ENCODE measurements at regions not wholly inside any gene's neighbourhood (a gene's known extent, or its start where the extent isn't known, plus 50 kb on each side); places are given as distances from the start of the nearest gene placed in this dataset.

DNA sequence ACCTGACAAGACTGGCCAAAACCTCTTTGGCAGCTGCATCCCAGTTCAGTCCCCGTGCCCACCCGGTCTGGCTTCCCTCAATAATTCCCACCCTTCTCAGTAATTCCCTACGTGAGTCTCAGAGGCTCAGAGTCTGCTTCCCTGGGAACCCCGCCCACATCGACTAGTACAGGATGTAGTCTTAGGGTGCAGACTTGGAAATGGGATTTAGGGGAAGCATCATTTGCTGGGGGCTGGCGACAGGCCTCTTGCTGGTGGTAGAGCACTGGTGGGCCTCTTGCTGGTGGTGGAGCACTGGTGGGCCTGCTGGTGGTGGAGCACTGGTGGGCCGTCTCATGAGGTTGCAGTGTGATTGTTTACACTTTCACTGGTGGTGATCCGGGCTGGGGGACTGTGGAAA is 199.5 kb upstream of the B3GAT1 start:
- no peak for DNase-seq

DNA sequence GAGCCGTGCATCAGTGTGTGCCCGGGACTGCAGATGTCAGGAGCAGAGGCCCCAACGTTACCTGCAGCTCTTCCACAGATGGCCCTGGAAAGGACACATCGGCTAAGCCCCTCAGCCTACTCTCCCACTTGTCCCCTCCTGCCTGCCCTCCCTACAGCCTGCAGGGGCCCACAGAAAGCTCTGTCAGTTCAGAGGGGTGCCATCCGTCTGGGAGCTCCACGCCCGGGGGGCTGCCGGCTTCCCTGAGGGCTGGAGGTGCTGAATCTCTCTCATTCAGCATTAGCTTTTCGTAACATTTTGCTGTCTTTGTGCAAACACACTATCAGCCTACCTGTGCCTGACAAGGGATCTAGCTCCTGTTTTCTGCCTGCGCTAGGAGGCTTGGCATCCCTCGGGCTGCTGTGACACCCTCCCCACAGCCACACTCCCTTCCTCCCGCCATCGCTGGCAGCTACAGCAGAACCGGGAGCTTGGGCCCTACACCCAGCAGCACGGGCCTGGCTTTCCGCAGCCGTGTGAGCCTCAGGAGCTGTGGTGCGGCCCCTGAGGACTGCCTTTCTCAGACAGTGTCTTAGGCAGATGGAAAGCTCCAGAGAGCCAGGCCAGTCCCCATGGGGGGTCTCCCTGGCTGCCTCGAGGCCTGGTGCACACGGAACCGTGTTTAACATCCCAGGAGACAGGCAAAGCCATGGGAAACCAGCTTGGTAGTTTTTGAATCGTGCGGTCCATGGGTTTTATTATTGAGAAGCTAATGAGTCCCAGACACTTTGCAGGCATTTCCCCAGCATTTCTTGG is 198.3 kb upstream of the B3GAT1 start:
- DNase-seq: no peak

DNA sequence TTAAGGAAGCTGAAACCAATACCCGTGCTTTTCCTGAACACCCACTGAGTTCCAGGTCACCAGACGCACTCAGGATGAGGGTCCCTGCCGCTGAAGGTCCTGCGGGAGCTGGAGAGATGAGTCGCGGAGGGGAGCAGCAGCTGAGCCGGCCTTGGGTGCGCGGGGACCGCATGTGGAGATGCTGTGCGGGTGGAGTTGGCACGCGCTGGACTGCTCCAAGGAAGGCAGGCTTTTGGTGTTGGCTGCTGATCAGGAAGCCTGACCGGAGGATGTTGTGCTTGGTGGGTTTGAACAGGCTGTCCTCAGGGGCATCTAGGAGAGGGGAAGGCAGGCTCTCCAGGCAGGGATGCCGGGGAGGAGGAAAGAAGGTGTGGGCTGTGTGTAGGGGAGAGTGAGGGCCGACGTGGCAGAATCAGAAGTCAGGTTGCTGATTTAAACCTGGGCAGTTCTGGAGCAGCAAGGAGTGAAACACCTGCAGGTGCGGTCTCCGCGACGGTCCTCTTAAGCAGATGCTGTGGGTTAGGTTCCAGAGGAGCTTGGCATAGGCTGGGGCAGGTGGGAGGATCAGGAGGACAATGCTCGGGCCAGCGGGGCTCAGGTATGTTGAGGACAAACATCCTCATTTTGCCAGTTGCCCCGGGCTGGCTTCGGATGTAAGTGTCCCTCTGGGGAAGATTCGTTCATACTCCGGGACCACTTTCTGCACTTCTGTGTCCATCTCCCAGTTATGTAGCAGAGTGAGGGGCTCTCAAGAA is 197.5 kb upstream of the B3GAT1 start:
- no peak for DNase-seq

DNA sequence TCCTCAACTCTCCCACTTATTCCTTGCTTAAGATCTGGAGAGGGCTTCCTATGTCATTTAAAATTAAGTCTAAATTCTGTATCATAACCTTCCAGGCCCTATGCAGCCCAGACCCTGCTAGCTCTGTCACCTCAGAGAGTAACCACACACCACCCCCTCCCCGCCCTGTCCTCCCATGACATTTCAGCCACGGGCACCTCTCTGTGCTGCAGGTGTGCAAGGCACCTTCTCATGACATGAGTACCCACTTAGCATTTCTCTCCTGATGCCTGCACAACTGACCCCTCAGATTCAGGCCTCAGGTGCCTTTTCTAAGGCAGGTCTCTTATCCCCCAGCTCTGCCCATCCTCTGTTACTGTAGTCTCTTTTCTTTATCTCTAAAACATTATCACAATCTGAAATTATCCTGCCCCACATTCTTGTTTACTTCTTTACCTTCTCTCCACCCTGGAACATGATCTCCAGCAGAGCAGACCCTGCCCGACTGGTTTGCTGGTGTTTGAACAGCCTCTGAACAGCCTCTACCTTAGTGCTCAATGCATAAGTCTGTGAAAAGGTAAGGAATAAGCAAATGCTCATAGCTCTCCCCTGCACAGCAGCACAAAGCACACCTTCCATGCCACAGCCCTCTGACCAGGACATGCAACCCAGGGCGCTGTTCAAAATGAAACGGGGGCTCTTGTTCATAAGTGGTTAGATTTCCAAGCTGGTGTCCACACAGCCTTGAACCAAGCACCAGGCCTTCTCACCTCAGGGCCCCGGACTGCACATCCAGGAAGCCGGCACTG is 196.1 kb upstream of the B3GAT1 start:
- DNase-seq: no peak

DNA sequence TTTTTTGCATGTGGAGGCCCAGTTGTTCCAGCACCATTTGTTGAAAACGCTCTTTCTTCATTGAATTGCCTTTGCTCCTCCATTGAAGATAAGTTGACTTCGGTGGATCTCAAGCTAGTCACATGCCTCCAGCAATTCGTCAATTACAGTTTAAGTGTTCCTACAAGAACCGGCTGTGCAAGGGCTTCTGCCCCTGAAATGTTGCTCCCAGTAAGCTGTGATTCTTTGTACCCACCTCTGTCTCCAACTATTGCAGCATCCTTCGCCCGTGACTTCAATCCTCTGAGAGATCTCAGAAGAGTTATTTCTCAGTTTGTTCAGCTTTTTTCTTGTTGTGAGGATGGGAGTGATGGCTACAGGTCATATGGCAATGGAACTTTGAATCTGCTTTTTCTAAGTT is 194.2 kb upstream of the B3GAT1 start:
- DNase-seq: no peak

DNA sequence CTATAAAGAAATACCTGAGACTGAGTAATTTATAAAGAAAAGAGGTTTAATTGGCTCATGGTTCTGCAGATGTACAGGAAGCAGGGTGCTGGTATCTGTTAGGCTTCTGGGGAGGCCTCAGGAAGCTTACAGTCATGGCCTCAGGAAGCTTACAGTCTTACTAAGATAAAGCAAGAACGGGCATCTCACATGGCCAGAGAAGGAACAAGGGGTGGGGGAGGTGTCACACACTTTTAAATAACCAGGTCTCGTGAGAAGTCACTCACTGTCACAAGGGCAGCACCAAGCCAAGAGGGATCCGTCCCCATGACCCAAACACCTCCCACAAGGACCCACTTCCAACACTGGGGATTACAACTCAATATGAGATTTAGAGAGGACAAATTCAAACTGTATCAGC is 192.8 kb upstream of the B3GAT1 start:
- no peak for DNase-seq

DNA sequence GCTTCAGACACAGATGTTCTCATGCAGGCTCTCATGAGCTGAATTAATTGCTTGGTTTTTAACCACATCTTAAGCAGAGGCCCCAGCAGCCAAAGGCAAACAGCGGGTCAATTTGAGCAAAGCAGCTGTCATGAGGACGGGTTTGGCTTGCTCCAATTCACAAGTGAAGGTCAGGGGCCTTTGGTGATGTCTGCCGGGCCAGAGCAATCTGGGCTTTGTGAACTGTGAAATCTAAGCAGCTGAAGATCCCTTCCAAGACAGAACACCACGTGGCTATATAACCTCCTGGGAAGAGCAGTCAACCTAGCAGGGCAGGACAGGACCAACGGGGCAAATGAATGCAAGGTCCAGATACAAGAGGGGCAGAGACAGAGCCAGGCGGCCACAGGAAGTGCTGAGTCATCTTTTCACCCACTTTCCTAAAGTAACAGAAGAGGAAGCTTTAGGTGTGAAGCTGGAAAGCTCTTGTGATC is 187.3 kb upstream of the B3GAT1 start:
- no peak for DNase-seq

DNA sequence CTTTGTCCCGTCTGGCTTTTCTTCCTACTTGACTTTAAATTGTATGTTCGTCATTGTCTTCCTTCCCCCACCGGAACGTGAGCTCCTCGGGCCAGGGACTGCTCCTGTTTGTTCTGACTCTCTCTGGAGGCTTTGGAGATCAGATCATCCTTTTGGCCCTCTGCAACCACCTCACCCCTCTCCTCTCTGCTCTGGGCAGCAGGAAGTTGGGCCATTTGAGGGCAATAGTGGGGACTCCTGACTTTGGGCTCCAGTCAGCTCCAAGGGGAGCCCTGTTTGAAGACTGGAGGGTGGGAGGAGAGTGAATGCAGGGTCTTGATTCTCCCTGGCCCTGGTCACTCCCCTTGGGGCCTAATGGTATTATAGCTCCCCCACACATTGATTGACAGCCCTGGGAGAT is 186.3 kb upstream of the B3GAT1 start:
- no peak for DNase-seq

DNA sequence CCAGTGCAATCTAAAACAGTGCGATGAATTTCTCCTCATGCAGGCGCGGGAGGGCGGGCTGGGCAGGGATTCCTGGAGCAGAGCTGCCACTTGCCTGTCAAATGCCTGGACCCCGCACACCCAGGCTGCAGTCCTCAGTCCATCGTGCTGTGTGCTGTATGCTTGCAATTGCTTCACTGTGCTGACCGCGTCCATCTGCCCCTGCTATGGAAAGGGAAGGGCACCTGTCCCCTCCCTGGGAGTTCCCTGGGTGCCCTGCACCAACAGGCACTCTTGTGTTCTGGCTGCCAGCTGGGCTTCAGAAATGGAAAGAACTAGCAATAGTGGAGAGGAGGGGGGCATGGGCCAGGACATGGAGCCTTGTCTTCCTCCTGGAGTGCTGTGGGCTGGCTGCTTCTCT is 185.4 kb upstream of the B3GAT1 start:
- no peak for DNase-seq

DNA sequence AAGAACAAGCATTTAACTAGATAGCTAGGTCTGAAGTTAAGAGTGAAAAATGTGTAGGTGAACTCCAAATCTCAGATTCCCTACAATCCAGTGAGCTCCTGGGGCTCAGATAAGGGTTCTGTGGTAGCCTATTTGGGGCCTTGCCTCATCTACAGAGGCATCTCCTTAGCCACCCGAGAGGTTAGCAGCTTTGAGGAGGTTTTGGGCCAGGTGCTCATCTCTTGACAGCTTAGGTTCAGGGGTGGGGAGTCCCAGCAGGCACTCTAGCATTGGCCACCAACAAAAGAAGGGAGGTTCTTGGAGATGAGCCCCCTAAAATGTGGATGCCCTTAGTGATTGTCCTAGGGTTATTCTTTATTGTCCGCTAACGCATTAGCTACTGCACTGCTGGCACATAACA is 184.4 kb upstream of the B3GAT1 start:
- no peak for DNase-seq

DNA sequence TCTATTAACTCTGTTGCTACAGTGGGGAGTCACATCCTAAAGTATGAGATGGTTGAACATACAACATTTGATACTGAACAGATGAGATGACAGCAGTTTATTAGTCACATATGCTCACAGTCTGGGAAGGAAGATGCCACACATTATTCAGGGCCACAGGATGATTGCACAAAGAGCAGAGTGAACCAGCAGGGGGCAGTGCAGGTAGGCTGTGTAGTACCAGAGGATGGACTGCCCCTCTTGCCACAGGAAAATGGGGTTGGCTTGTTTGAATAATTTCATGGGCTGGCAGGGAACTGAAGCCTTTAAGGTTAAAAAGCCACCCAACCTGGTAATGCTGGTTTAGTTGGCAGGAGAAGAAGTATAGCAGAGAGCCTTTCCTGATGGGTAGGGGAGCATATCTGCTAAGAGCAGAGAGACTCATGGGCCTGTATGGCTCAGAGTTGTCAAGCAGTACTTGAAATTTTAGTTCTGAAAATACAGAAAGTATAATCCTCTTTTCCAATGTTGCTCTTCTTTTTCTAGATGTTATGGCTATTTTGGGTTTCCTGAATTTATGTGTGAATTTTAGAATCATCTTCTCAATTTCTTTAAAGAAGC is 180.4 kb upstream of the B3GAT1 start:
- no peak for DNase-seq

DNA sequence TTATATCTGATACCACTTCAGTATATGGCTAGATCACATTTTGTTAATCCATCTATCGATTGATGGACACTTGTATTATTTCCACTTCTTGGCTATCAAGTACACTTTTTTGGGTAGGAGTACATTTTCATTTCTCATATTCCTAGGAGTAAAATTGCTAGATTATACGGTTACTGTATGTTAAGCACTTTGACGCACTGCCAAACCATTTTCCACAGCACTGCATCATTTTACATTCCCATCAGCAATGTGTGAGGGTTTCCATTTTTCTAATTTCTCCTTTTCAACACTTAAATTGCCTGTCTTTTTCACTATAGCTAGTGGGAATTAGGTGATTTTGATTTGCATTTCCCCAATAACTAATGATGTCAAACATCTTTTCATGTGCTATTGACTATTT is 179.3 kb upstream of the B3GAT1 start:
- DNase-seq: no peak

DNA sequence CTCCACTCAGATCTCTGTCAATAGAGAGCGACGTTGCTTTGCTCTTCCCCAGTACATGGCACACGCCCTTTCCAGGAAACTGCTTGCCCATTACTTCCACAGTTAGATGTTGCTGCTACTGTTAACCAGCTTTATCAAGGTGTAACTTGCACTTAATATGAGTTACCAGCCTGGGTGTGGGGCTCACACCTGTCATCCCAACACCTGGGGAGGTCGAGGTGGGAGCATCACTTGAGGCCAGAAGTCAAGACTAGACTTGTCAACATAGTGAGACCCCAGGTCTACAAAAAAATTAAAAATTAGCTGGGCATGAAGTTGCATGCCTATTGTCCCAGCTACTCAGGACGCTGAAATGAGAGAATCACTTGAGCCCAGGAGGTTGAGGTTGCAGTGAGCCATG is 177.1 kb upstream of the B3GAT1 start:
- DNase-seq: no peak

DNA sequence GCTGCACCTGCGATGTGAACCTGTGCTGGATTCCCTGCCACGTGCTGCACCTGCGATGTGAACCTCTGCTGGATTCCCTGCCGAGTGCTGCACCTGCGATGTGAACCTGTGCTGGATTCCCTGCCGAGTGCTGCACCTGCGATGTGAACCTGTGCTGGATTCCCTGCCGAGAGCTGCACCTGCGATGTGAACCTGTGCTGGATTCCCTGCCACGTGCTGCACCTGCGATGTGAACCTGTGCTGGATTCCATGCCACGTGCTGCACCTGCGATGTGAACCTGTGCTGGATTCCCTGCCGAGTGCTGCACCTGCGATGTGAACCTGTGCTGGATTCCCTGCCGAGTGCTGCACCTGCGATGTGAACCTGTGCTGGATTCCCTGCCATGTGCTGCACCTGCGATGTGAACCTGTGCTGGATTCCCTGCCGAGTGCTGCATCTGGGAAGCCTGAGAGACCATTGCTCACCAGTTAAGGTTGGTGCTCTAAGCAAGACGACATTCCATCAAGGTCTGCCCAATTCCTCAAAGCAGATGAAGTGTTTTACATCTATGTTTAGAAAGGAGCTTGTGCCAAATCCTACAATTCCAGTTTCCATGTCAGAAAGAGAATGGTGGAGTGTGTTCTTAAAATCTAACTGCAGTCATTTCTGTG is 176.5 kb upstream of the B3GAT1 start:
- DNase-seq: peak; percentile 67

DNA sequence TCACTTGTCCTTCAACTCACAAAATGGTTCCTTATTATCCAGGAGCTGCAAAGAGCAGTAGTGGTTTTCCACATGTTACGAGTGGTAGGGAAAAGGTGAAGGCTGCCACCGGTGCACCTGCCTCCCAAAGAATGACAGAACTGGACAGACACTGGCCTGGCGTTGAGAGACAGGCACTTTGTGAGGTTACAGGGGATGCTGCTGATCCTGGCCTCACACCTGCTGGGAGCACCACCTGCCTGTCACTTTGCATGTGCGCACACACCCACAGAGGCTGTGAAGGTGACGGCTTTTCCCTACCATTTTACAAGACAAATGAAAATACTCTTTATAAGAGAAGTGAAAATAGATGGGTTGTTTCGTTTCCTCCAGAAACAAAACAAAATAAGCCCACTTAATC is 175.3 kb upstream of the B3GAT1 start:
- DNase-seq: no peak

DNA sequence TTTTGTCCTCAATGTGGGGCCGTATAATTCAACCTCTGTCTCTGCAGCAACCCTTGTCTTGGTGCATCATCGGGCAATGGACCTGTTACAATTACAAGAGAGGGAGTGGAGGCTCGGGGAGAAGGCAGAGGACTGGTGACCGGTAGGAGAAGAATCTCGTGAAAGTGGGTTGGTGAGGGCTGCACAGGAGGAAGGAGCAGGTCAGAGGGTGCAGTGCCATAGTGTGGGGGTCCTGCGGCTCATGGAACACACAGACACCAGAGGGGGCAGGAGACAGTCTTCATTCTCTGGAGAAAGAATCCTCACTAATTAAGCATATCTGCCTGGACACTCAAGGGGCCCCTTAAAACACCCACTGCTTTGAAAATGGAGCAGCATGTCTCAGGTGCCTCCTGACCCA is 174.7 kb upstream of the B3GAT1 start:
- DNase-seq: no peak

DNA sequence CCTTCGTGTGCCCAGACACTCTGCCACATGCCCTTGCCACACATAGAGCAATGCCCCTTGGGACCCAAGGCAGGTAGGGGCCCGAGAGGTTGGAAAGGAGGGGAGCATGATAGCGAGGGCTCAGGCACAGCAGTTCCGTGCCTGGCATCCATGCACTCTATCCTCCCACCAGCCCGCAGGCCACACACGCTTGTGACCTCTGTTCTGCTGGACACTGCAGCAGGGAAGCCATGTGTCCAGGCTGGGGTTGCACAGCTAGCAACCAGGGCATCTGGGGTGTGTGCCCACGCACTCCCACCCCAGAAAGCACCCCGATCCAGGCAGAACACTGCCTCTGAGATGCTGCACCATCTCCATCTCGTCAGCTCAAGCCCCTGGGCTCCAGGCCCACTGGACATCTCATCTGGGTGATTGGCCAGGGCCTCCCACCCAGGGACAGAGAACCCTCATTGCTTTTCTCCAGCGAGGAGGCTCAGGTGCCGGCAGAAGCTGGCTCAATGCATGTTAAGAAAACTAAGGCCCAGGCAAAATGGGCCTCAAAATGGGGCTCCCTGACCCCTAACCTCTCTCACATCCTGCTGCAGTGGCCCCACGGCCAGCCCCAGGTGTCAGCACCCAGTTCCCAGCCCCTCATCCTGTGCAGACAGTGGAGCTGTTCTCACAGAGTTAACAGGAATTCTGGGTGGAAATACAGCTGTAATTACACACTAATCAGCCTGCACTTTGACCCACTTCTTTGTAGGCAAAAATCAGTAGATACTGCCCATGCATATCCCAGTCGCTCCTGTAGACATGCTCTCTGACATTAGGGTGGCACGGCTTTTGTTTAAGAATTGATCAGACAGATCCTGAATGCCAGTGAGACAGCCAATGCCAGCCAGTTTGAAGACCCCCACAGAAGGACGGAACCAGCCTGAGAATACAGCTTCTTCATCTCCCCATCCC is 173.9 kb upstream of the B3GAT1 start:
- no peak for DNase-seq

DNA sequence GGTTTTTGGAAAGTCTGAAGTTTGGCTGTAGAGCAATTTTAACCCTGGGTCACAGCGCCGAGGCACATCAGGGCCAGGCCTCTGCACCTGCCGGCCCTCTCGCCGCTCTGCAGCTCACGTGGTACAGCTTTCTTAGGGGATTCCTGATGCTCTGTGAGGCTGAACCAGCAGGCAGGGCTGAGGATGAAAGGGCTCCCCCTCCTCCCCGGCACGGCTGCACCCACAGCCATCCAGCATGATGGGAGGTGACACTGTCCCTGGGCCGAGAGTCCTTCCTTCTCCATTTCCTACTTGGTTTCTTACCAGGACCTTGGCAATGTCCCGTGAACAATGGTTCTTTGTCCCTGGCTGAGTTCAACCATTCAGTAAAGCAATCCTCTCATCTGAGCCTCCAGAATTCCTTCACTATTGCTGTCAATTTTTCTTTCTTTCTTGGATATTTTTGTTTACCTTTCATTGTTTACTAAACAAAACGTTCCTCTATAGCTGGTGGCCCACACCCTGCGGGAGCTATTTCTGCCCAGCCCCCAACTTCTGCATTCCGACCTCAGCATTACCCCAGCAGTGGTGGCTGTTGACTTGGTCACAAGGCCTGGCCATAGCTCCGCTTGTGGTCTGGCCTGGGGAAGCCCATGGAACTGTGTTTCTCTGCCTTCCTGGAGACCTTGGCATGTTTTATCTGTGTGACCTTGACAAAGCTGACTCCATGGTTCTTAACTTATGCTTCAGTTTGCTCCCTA is 172.8 kb upstream of the B3GAT1 start:
- DNase-seq: no peak

DNA sequence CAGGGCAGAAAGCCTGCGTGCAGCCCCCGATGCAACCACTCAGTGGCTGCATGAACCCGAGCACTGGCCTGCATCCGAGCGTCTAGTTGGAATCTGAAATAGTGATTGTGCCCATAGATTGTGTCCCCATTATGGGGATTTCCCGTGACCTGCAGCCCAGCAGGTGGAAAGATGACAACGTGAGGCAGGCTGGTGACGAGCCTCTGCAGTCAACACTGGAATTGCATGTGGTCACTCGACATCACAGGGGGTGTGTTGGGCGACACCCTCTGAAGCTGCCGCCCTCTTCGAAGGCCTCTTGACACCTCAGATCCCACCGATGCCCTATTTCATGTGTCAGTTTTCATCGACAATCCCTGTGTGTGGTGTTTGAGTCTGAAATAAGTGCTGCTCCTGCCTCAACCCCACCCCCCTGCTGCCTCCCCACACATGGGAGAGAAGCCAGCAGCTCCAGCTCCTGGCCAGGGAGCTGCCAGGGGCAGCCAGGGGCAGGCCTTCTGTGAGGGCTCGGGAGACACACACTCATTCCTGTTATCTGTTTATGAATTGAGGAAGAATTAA is 172.0 kb upstream of the B3GAT1 start:
- DNase-seq: no peak

DNA sequence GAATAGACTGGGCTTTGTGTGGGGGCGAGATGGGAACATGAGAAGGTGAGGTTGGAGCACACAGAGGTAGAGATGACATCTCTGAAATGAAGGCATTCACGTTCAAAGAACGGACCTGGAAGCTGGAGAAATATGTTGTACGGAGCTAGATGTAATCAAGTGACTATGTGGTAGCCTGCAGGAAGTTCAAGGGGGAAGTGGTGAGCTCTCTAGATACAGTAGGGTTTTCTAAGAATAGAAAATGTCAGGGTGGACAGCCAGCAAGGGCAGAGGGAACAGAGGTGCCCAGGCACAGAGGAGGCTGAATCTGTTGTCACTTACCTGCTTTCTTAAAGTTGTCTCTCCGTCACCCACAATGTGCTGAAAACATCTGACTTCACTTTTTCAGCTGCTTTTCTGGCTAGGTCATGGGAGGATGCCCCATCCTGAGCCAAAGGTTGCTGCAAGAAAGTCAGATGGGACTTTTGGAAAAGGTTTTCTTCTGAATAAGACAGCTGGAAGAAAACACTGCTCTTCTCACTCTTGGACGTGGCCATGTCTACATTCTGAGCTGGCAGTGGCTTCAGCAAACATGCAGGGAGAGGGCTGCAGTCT is 171.5 kb upstream of the B3GAT1 start:
- no peak for DNase-seq
